Uterus (tissue), 2 donors: ENCODE measurements at regions not wholly inside any gene's neighbourhood (a gene's known extent, or its start where the extent isn't known, plus 50 kb on each side); places are given as distances from the start of the nearest gene placed in this dataset.

ENCODE experiments used
- CTCF ChIP-seq, 4 experiments: fragments of 200-600 bp in 2 of 4; fragments of 450-650 bp in 2 of 4; sonication (generic) in 2 of 4; IDR thresholded peaks; one replicate each; pipeline ENCODE4 v1.5.1; 2016 to 2019; ENCODE audit warnings: antibody characterized with exemption in 4 of 4, mild to moderate bottlenecking in 2 of 4, moderate library complexity in 1 of 4
- POLR2A ChIP-seq, 2 donors: fragments of 450-650 bp; IDR thresholded peaks; one replicate each; pipeline ENCODE4 v1.6.1; 2016; ENCODE audit warnings: antibody characterized with exemption in 2 of 2, mild to moderate bottlenecking in 1 of 2, moderate library complexity in 1 of 2

GRCh38 chr10:52706332-52707070 lies 66.1 kb downstream of the MBL2 start:
- no peak for TF ChIP-seq CTCF (IDR thresholded peaks at IDR 0.05)
- TF ChIP-seq POLR2A (IDR thresholded peaks at IDR 0.05): no peak
